ENCODE measurements at regions not wholly inside any gene's neighbourhood (a gene's known extent, or its start where the extent isn't known, plus 50 kb on each side); places are given as distances from the start of the nearest gene placed in this dataset.

DNA sequence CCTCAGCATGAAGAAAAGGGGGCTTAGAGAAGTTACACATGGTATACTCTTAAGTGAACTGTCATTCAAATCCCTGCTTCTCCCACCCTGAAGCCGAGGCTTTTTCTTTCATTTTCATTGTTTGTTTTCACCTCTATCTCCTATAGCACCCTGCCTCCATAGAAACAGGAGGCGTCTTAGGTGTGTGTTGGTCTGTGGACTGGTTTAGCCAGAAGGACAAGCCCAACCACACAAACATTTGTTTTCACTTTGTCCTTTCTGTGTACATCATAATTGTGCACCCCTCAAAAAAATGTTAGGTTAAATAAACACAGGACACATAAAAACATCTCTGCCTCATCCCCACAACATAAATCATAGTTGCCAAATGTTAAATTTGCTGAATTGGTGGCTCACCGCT lies 73.3 kb upstream of the UBE2E2 start:
- Histone ChIP-seq H2AFZ (ENCODE audit: low read length) (no peak overlapping the region), H3K23ac (ENCODE audit: insufficient read length, low read depth, low read length) (no peak overlapping the region), H3T11ph (ENCODE audit: low read length) (no peak overlapping the region)

More for the DNA sequence above, 73.3 kb upstream of the UBE2E2 start:
- no peak overlapping the region for H3K27ac ChIP-seq (ENCODE audit: insufficient read length, low read depth, low read length)
- H4K8ac ChIP-seq (replicated peaks; ENCODE audit: insufficient read length, low read depth, low read length) = no peak overlapping the region
- no peaks in the 10 kb centered on the region for H3K9me3 ChIP-seq (ENCODE audit: control insufficient read depth, low read depth, low read length)
- no peak for DNase-seq
- H2BK15ac ChIP-seq (ENCODE audit: low read depth, low read length) = no peak overlapping the region
- H2BK12ac ChIP-seq (ENCODE audit: insufficient read length, low read depth, low read length) = no peak overlapping the region
- H3K23me2 ChIP-seq (ENCODE audit: insufficient read length, low read depth, low read length, poor library complexity, severe bottlenecking) = no peaks in the 10 kb centered on the region
- no peaks in the 10 kb centered on the region for H3K27me3 ChIP-seq (ENCODE audit: insufficient read depth, low read length)
- no peaks in the 10 kb centered on the region for H4K20me1 ChIP-seq (ENCODE audit: control insufficient read depth, insufficient read depth, insufficient read length)
- no peak overlapping the region for H2BK5ac ChIP-seq (ENCODE audit: insufficient read length, low read length)
- TF ChIP-seq CTCF (conservative IDR thresholded peaks at IDR 0.05) = no peak
- Mint-ChIP-seq H3K36me3 (ENCODE audit: insufficient read depth in 1 of 3, low read depth in 3 of 3) (no peaks in the 10 kb centered on the region), H3K27ac (no peak overlapping the region), H3K9me3 (no peaks in the 10 kb centered on the region), H3K4me1 (no peaks in the 10 kb centered on the region), H3K27me3 (ENCODE audit: low read depth) (no peaks in the 10 kb centered on the region), H3K4me3 (no peak overlapping the region)
- H3K56ac ChIP-seq (ENCODE audit: insufficient read length, low read depth, low read length) = no peak overlapping the region
- H3K4me1 ChIP-seq (ENCODE audit: insufficient read depth, low read length) = no peaks in the 10 kb centered on the region
- no peak overlapping the region for H3K4me2 ChIP-seq (ENCODE audit: insufficient read depth, insufficient read length, low read length)
- no peak overlapping the region for H3K18ac ChIP-seq (ENCODE audit: insufficient read length, low read depth, low read length)
- no peak overlapping the region for H3K14ac ChIP-seq (ENCODE audit: insufficient read depth, low read length)
- H3K4ac ChIP-seq (ENCODE audit: low read depth, low read length) = no peak overlapping the region
- no peak overlapping the region for H2BK120ac ChIP-seq (ENCODE audit: low read depth, low read length, poor library complexity, severe bottlenecking)
- no peak overlapping the region for H2AK5ac ChIP-seq (ENCODE audit: insufficient read length, low read length)
- no CpG with 5 or more reads among the region's 3 CpGs for WGBS (ENCODE audit: extremely low coverage, insufficient read length, low lambda C conversion rate)
- no peak overlapping the region for H2BK20ac ChIP-seq (ENCODE audit: low read depth, low read length, poor library complexity, severe bottlenecking)
- H4K5ac ChIP-seq (ENCODE audit: insufficient read length, low read depth, low read length) = no peak overlapping the region
- H3K79me1 ChIP-seq (ENCODE audit: insufficient read depth, low read depth, low read length, poor library complexity, severe bottlenecking) = no peaks in the 10 kb centered on the region
- no peak overlapping the region for H3K9ac ChIP-seq (ENCODE audit: extremely low read depth, insufficient read length, low read length)
- no peaks in the 10 kb centered on the region for H3K79me2 ChIP-seq (ENCODE audit: insufficient read depth, low read length)
- H4K91ac ChIP-seq (ENCODE audit: insufficient read length, low read depth, low read length) = no peak overlapping the region
